CD4-positive, alpha-beta T cell treated with Interleukin-17A for 1 hour (primary cell): ENCODE measurements at regions not wholly inside any gene's neighbourhood (a gene's known extent, or its start where the extent isn't known, plus 50 kb on each side); places are given as distances from the start of the nearest gene placed in this dataset.
"Not testable (repeated sequence)": the region's sequence is repeated elsewhere in the genome, so short reads cannot be mapped to it uniquely, and the experiment has no call there.

Source experiments
- DNase-seq: peaks from one replicate; pipeline ENCODE4 v3.0.0-alpha.2; 2020

GRCh38 chrX:51151734-51152133, 180.9 kb upstream of the NUDT10 start:
- DNase-seq: no peak

GRCh38 chrX:51155157-51155556, 177.5 kb upstream of the NUDT10 start:
- DNase-seq: no peak

GRCh38 chrX:51155566-51155965, 177.1 kb upstream of the NUDT10 start:
- no peak for DNase-seq

DNA sequence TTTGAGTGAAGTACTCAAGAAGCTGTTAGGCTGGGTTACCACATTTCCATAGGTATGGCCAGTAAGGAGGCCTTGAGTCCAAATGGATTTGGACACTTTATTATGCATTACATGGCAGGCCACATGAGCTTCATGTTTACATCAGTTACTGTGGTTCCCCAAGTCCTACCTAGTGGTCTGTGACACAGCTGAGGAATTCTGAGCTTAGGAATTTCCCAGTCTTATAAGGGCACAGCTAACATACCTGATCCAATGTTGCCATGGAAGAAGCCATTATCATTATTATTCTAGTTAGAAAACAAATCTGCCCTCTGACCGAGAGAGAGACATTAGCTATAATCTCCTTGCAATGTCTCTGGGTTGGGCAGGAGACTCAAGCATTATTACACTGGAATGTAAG, 174.4 kb upstream of the NUDT10 start:
- DNase-seq: no peak

- not testable (repeated sequence) for DNase-seq
Observed at GRCh38 chrX:51159378-51159777, 173.2 kb upstream of the NUDT10 start.

DNA sequence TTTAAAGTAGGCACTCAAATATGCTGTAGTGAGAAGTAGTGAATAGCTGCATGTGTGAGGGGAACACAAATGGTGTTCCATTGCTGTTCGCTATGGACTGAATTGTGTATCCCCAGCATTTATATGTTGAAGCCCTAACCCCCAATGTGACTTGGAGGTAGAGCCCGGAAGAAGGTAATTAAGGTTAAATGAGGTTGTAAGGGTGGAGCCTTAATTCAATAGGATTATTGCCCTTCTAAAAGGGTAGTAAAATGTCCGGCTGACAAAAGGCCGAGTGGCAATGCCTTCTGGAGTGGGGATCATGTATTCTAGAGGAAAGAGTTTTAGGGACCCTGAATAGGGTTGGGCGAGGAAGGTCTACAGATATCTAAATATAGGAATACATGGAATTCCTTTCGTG, 168.9 kb upstream of the NUDT10 start:
- DNase-seq: no peak

GRCh38 chrX:51178356-51178900, 154.2 kb upstream of the NUDT10 start:
- DNase-seq: not testable (repeated sequence)

- not testable (repeated sequence) for DNase-seq
Observed at GRCh38 chrX:51179805-51180204, 152.8 kb upstream of the NUDT10 start.

- no peak for DNase-seq
Observed at GRCh38 chrX:51182545-51182944, 150.1 kb upstream of the NUDT10 start.

DNA sequence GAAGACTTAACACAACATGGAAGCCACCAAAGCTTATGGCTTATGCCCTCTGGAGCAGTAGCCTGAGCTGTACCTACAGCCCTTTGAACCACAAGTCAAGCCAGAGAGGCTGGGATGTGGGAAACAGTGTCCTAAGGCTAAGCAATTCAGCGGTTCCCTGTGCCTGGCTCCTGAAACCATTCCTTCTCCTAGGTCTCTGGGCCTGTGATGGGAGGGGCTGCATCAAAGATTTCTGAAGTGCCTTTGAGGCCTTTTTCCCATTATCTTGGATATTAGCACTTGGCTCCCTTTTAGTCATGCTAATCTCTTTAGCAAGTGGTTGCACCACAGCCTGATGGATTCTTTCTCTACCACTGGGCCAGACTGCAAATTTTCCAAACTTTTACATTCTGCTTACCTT, 140.5 kb upstream of the NUDT10 start:
- no peak for DNase-seq

- no peak for DNase-seq
Observed at GRCh38 chrX:51215266-51215665, 117.4 kb upstream of the NUDT10 start.

GRCh38 chrX:51215856-51216255, 116.8 kb upstream of the NUDT10 start:
- no peak for DNase-seq

- DNase-seq: no peak
Observed at GRCh38 chrX:51242212-51242611, 90.4 kb upstream of the NUDT10 start.

GRCh38 chrX:51257490-51257889, 75.1 kb upstream of the NUDT10 start:
- no peak for DNase-seq

GRCh38 chrX:51262271-51262670, 70.4 kb upstream of the NUDT10 start:
- DNase-seq: not testable (repeated sequence)

GRCh38 chrX:51272638-51273037, 60.0 kb upstream of the NUDT10 start:
- no peak for DNase-seq

GRCh38 chrX:51281758-51282318, 50.8 kb upstream of the NUDT10 start:
- DNase-seq: no peak
